Liver (tissue), 3 donors: ENCODE measurements at regions not wholly inside any gene's neighbourhood (a gene's known extent, or its start where the extent isn't known, plus 50 kb on each side); places are given as distances from the start of the nearest gene placed in this dataset.

Experiments
- CTCF ChIP-seq: fragments of 150-350 bp; IDR thresholded peaks from 2 replicates; pipeline ENCODE4 v1.5.1; 2017; ENCODE audit warnings: improper control_type of control experiment, low read depth, low read length; ENCODE audit not compliant: missing input control
- HNF4G ChIP-seq: IDR thresholded peaks from 2 replicates; pipeline ENCODE4 v1.6.1; 2016; ENCODE audit warnings: antibody characterized with exemption
- MAX ChIP-seq: IDR thresholded peaks from 2 replicates; pipeline ENCODE4 v1.6.1; 2016; ENCODE audit warnings: antibody characterized with exemption
- REST ChIP-seq: IDR thresholded peaks from 2 replicates; pipeline ENCODE4 v1.6.1; 2016; ENCODE audit warnings: antibody characterized with exemption, mild to moderate bottlenecking
- RXRA ChIP-seq, 2 donors: IDR thresholded peaks; 2 replicates each; pipeline ENCODE4 v1.6.1; 2017 to 2018; ENCODE audit warnings: antibody characterized with exemption in 2 of 2, mild to moderate bottlenecking in 1 of 2
- TAF1 ChIP-seq: conservative IDR thresholded peaks from 2 replicates; pipeline ENCODE4 v1.6.1; 2016; ENCODE audit warnings: antibody characterized with exemption, mild to moderate bottlenecking
- YY1 ChIP-seq: IDR thresholded peaks from 2 replicates; pipeline ENCODE4 v1.6.1; 2016; ENCODE audit warnings: antibody characterized with exemption, mild to moderate bottlenecking
- donor health status: healthy.
- donor health status: healthy.

GRCh38 chr1:196091397-196092135, 516.7 kb downstream of the KCNT2 start:
- TF ChIP-seq MAX (no peak), CTCF (no peak), YY1 (no peak), HNF4G (no peak), RXRA (IDR thresholded peaks at IDR 0.05) (no peak), REST (no peak), TAF1 (no peak)
